MM.1S (cell line): ENCODE measurements at regions not wholly inside any gene's neighbourhood (a gene's known extent, or its start where the extent isn't known, plus 50 kb on each side); places are given as distances from the start of the nearest gene placed in this dataset.

Experiments
- DNase-seq: peaks from one replicate; pipeline ENCODE4 v3.0.0-alpha.2; 2015
- H2AFZ ChIP-seq: fragments of 300-600 bp; sonication (generic); 2 replicates; pipeline ENCODE4 v1.6.0; 2016; ENCODE audit warnings: antibody characterized with exemption, low read length
- H3F3A ChIP-seq: fragments of 300-600 bp; sonication (generic); 2 replicates; pipeline ENCODE4 v1.6.1; 2016; ENCODE audit warnings: mild to moderate bottlenecking, antibody characterized with exemption, low read length, moderate library complexity, mixed read lengths; ENCODE audit not compliant: insufficient read depth
- H3K27ac ChIP-seq: fragments of 300-600 bp; sonication (generic); 2 replicates; pipeline ENCODE4 v1.5.1; 2016; ENCODE audit warnings: mild to moderate bottlenecking, low read length
- H3K27me3 ChIP-seq: fragments of 300-600 bp; sonication (generic); replicated peaks from 2 replicates; pipeline ENCODE4 v1.6.0; 2016; ENCODE audit warnings: low read length; ENCODE audit not compliant: insufficient read depth
- H3K36me3 ChIP-seq: fragments of 300-600 bp; sonication (generic); replicated peaks from 2 replicates; pipeline ENCODE4 v1.6.1; 2016; ENCODE audit warnings: mild to moderate bottlenecking, low read length, mixed read lengths; ENCODE audit not compliant: insufficient read depth
- H3K4me1 ChIP-seq: fragments of 300-600 bp; sonication (generic); 2 replicates; pipeline ENCODE4 v1.6.1; 2016; ENCODE audit warnings: low read length, mixed read lengths
- H3K4me2 ChIP-seq: fragments of 300-600 bp; sonication (generic); 2 replicates; pipeline ENCODE4 v1.6.0; 2016; ENCODE audit warnings: low read depth, low read length
- H3K4me3 ChIP-seq: fragments of 300-600 bp; sonication (generic); 2 replicates; pipeline ENCODE4 v1.5.1; 2016; ENCODE audit warnings: low read length, mixed read lengths
- H3K79me2 ChIP-seq: fragments of 300-600 bp; sonication (generic); 2 replicates; pipeline ENCODE4 v1.6.1; 2016; ENCODE audit warnings: mixed run types, low read length, mixed read lengths
- H3K9ac ChIP-seq: fragments of 300-600 bp; sonication (generic); 2 replicates; pipeline ENCODE4 v1.6.1; 2016; ENCODE audit warnings: low read length, mixed read lengths
- H3K9me2 ChIP-seq: fragments of 300-600 bp; sonication (generic); replicated peaks from 2 replicates; pipeline ENCODE4 v1.6.1; 2016; ENCODE audit warnings: mild to moderate bottlenecking, low read length, mixed read lengths; ENCODE audit not compliant: insufficient read depth
- H3K9me3 ChIP-seq: fragments of 300-600 bp; sonication (generic); replicated peaks from 2 replicates; pipeline ENCODE4 v1.6.1; 2016; ENCODE audit warnings: mild to moderate bottlenecking, low read length, mixed read lengths; ENCODE audit not compliant: insufficient read depth
- H4K20me1 ChIP-seq: fragments of 300-600 bp; sonication (generic); 2 replicates; pipeline ENCODE4 v1.6.1; 2016; ENCODE audit warnings: mild to moderate bottlenecking, low read length, moderate library complexity, mixed read lengths; ENCODE audit not compliant: insufficient read depth
- EZH2 ChIP-seq: fragments of 300-600 bp; sonication (generic); optimal IDR thresholded peaks from 2 replicates; pipeline ENCODE3; 2017; ENCODE audit warnings: low read depth, mild to moderate bottlenecking, antibody characterized with exemption, low read length, mixed read lengths
- EZH2phosphoT487 ChIP-seq: fragments of 300-600 bp; sonication (generic); IDR thresholded peaks from 2 replicates; pipeline ENCODE4 v1.6.1; 2018; ENCODE audit warnings: antibody characterized with exemption, low read length
- TF ChIP-seq, protein P1 (sequence below): fragments of 300-600 bp; sonication (generic); IDR thresholded peaks from 2 replicates; pipeline ENCODE4 v1.5.1; 2016; ENCODE audit warnings: antibody characterized with exemption, low read length, mixed read lengths

DNA sequence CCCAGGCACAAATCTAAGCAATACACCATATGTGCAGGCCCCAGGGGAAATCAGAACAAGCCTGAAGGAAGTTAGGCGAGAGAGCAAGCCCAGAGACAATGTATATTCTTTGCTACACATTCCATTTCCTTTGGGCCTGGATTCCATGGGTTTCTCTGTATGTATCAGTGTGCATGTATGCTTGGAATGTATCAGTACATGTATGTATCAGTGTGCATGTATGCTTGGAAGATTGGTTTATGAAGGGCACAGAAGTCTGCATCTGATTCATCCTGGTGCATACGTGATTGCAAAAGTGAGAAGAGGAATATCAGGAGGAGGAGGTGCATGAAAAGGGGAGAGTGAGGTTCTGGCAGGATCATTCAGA is 232.6 kb upstream of the ANKRD55 start:
- Histone ChIP-seq H3K9me3 (no peaks in the 10 kb centered on the region), H3K9me2 (no peaks in the 10 kb centered on the region), H3K27me3 (no peaks in the 10 kb centered on the region), H3K4me2 (no peak overlapping the region), H3K9ac (no peak overlapping the region), H3K4me1 (no peaks in the 10 kb centered on the region), H4K20me1 (no peaks in the 10 kb centered on the region), H3F3A (no peaks in the 10 kb centered on the region), H2AFZ (no peak overlapping the region), H3K36me3 (no peaks in the 10 kb centered on the region), H3K27ac (no peak overlapping the region), H3K79me2 (no peaks in the 10 kb centered on the region), H3K4me3 (no peak overlapping the region)
- TF ChIP-seq, protein P1, sequence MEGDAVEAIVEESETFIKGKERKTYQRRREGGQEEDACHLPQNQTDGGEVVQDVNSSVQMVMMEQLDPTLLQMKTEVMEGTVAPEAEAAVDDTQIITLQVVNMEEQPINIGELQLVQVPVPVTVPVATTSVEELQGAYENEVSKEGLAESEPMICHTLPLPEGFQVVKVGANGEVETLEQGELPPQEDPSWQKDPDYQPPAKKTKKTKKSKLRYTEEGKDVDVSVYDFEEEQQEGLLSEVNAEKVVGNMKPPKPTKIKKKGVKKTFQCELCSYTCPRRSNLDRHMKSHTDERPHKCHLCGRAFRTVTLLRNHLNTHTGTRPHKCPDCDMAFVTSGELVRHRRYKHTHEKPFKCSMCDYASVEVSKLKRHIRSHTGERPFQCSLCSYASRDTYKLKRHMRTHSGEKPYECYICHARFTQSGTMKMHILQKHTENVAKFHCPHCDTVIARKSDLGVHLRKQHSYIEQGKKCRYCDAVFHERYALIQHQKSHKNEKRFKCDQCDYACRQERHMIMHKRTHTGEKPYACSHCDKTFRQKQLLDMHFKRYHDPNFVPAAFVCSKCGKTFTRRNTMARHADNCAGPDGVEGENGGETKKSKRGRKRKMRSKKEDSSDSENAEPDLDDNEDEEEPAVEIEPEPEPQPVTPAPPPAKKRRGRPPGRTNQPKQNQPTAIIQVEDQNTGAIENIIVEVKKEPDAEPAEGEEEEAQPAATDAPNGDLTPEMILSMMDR, result no peak
- TF ChIP-seq EZH2 (no peak), EZH2phosphoT487 (no peak)
- no peak for DNase-seq

DNA sequence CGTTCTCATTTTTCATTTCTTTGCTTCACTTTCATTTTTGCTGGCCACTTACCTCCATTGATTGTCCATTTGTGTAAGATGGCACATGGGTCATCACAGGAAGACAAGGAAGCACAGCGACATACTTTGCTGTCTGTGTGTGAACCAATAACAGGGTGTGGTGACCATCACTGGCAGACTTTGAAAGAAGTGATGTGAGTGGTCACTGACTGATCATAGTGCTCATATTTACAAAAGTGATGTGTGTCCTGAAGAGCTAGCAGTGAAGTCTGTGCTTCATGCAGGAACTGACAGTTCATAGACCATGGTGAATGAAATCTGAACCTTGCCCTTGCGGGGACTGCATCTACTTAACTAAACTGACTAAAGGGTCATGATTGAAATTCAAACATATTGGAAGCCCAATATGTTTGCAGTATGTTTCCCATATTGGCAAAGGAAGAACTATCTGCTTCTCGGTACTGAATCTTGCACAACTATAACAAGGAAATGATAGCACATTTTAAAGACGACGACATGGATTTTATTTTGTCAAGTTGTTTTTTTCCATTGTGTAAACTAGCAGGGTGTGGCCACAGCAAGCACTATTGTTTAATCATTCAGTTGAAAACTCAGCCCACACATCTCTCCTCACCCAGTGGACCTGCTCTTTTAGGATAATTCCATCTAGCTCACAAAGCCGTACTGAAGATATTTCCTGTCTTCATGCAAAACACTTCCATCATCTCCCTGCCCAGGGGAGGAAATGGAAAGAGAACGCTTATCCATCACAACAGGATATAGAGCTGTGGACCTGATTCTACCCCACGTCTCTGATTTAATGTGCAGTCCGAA is 232.0 kb upstream of the ANKRD55 start:
- no peak overlapping the region for H3K4me2 ChIP-seq
- no peak overlapping the region for H3K27ac ChIP-seq
- H3K9ac ChIP-seq, result no peak overlapping the region
- TF ChIP-seq EZH2 (no peak), EZH2phosphoT487 (no peak)
- TF ChIP-seq, protein P1, result no peak
- H2AFZ ChIP-seq, result no peak overlapping the region
- H3K79me2 ChIP-seq, result no peaks in the 10 kb centered on the region
- H3K4me3 ChIP-seq, result no peak overlapping the region
- H4K20me1 ChIP-seq, result no peaks in the 10 kb centered on the region
- H3K9me3 ChIP-seq, result no peaks in the 10 kb centered on the region
- H3K27me3 ChIP-seq, result no peaks in the 10 kb centered on the region
- no peaks in the 10 kb centered on the region for H3K9me2 ChIP-seq
- DNase-seq, result no peak
- no peaks in the 10 kb centered on the region for H3K4me1 ChIP-seq
- no peaks in the 10 kb centered on the region for H3K36me3 ChIP-seq
- no peaks in the 10 kb centered on the region for H3F3A ChIP-seq

DNA sequence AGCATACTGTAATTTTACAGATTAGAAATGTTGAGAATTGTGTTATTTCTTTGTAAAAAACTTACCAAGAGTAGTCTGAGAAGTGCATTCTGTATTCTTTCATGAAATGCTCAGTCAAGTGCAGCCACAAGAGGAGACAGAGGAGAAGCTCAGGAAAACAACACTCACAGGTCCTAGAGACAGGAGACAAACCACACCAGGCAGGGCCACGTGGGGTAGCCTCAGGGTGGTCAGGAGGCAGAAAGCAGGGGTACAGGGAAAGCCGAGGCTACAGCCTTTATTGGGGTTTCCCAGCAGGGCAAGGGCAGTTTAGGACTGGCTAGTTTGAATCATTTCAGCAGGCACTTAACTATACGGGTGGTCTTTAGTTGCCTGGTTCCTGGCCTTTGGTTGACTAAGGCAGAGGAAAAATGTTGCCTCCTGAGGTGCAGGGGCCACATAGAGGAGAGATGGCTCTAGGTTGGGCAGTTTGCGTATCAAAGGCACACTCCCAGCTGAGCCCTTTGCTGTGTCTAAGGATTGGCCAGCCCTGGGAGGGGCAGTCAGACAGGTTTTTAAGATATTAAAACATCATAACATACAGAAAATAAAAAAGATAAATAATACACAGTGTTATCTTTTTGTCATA is 230.9 kb upstream of the ANKRD55 start:
- no peak overlapping the region for H3K9ac ChIP-seq
- no peaks in the 10 kb centered on the region for H3F3A ChIP-seq
- DNase-seq, result no peak
- no peaks in the 10 kb centered on the region for H3K9me3 ChIP-seq
- no peaks in the 10 kb centered on the region for H3K9me2 ChIP-seq
- no peak overlapping the region for H3K4me2 ChIP-seq
- no peak overlapping the region for H2AFZ ChIP-seq
- TF ChIP-seq EZH2phosphoT487 (no peak), EZH2 (no peak)
- TF ChIP-seq, protein P1, result no peak
- no peak overlapping the region for H3K27ac ChIP-seq
- H3K27me3 ChIP-seq, result no peaks in the 10 kb centered on the region
- no peaks in the 10 kb centered on the region for H3K79me2 ChIP-seq
- no peaks in the 10 kb centered on the region for H4K20me1 ChIP-seq
- H3K4me1 ChIP-seq, result no peaks in the 10 kb centered on the region
- no peak overlapping the region for H3K4me3 ChIP-seq
- no peaks in the 10 kb centered on the region for H3K36me3 ChIP-seq
